Endothelial cell (in vitro differentiated cells): ENCODE measurements at regions not wholly inside any gene's neighbourhood (a gene's known extent, or its start where the extent isn't known, plus 50 kb on each side); places are given as distances from the start of the nearest gene placed in this dataset.

Experiments used
- DNase-seq: peaks from one replicate; pipeline ENCODE4 v3.0.0; 2021; ENCODE audit warnings: low spot score
- H3K27ac Mint-ChIP-seq: one replicate; pipeline ENCODE4 v1.8.0; 2021; ENCODE audit warnings: mixed read lengths, inconsistent platforms; ENCODE audit not compliant: unreplicated experiment
- H3K27me3 Mint-ChIP-seq: one replicate; pipeline ENCODE4 v1.8.0; 2021; ENCODE audit warnings: mild to moderate bottlenecking, moderate library complexity, mixed read lengths, inconsistent platforms; ENCODE audit not compliant: unreplicated experiment
- H3K36me3 Mint-ChIP-seq: one replicate; pipeline ENCODE4 v1.8.0; 2021; ENCODE audit warnings: mild to moderate bottlenecking, low read depth, mixed read lengths, inconsistent platforms; ENCODE audit not compliant: unreplicated experiment
- H3K4me1 Mint-ChIP-seq: one replicate; pipeline ENCODE4 v1.8.0; 2021; ENCODE audit warnings: mild to moderate bottlenecking, mixed read lengths, inconsistent platforms; ENCODE audit not compliant: unreplicated experiment
- H3K4me3 Mint-ChIP-seq: one replicate; pipeline ENCODE4 v1.8.0; 2021; ENCODE audit warnings: mild to moderate bottlenecking, mixed read lengths, inconsistent platforms; ENCODE audit not compliant: unreplicated experiment
- H3K9me3 Mint-ChIP-seq: one replicate; pipeline ENCODE4 v1.8.0; 2021; ENCODE audit warnings: mixed read lengths, inconsistent platforms; ENCODE audit not compliant: unreplicated experiment
- CTCF ChIP-seq: fragments of 200-600 bp; sonication (generic); IDR thresholded peaks from one replicate; pipeline ENCODE4 v1.5.0; 2021; ENCODE audit warnings: antibody characterized with exemption; ENCODE audit not compliant: unreplicated experiment

GRCh38 chr2:15881120-15881433 lies 59.3 kb upstream of the MYCN start:
- Mint-ChIP-seq H3K4me1 (peaks cover 4% of the 10 kb centered on the region), H3K9me3 (no peaks in the 10 kb centered on the region), H3K4me3 (no peak overlapping the region), H3K36me3 (no peaks in the 10 kb centered on the region), H3K27me3 (no peaks in the 10 kb centered on the region), H3K27ac (no peak overlapping the region)
- no peak for TF ChIP-seq CTCF
- DNase-seq = no peak

- Mint-ChIP-seq H3K4me1 (peaks cover 4% of the 10 kb centered on the region), H3K36me3 (no peaks in the 10 kb centered on the region), H3K4me3 (no peak overlapping the region), H3K27me3 (no peaks in the 10 kb centered on the region), H3K9me3 (no peaks in the 10 kb centered on the region), H3K27ac (no peak overlapping the region)
- DNase-seq = no peak
- TF ChIP-seq CTCF = no peak
Measured at GRCh38 chr2:15881676-15882075, 58.7 kb upstream of the MYCN start.

GRCh38 chr2:15882761-15883497 lies 57.4 kb upstream of the MYCN start:
- Mint-ChIP-seq H3K4me1 (peaks cover 4% of the 10 kb centered on the region), H3K27me3 (no peaks in the 10 kb centered on the region), H3K9me3 (no peaks in the 10 kb centered on the region), H3K4me3 (no peak overlapping the region), H3K27ac (no peak overlapping the region), H3K36me3 (no peaks in the 10 kb centered on the region)
- no peak for TF ChIP-seq CTCF
- no peak for DNase-seq

GRCh38 chr2:15883684-15884083 lies 56.7 kb upstream of the MYCN start:
- no peak overlapping the region for H3K27ac Mint-ChIP-seq

More at GRCh38 chr2:15883684-15884083, 56.7 kb upstream of the MYCN start:
- Mint-ChIP-seq H3K27me3 (no peaks in the 10 kb centered on the region), H3K36me3 (no peaks in the 10 kb centered on the region), H3K9me3 (no peaks in the 10 kb centered on the region), H3K4me3 (no peak overlapping the region), H3K4me1 (peaks cover 4% of the 10 kb centered on the region)
- TF ChIP-seq CTCF = no peak
- no peak for DNase-seq
